Gastroesophageal sphincter (tissue), 3 donors: ENCODE measurements at regions not wholly inside any gene's neighbourhood (a gene's known extent, or its start where the extent isn't known, plus 50 kb on each side); places are given as distances from the start of the nearest gene placed in this dataset.

Experiments
- CTCF ChIP-seq, 4 experiments: fragments of 200-600 bp in 2 of 4; fragments of 450-650 bp in 2 of 4; sonication (generic) in 1 of 4; IDR thresholded peaks; one replicate each; pipeline ENCODE4 v1.5.1; 2017 to 2019; ENCODE audit warnings: antibody characterized with exemption in 4 of 4, mild to moderate bottlenecking in 2 of 4, moderate library complexity in 2 of 4
- POLR2A ChIP-seq, 2 donors: fragments of 450-650 bp; IDR thresholded peaks; one replicate each; pipeline ENCODE4 v1.6.1; 2017; ENCODE audit warnings: antibody characterized with exemption in 2 of 2, mild to moderate bottlenecking in 2 of 2, moderate library complexity in 1 of 2
- POLR2AphosphoS5 ChIP-seq: sonication (generic); formaldehyde crosslinking; IDR thresholded peaks from one replicate; pipeline ENCODE4 v1.6.1; 2017; ENCODE audit warnings: antibody characterized with exemption

DNA sequence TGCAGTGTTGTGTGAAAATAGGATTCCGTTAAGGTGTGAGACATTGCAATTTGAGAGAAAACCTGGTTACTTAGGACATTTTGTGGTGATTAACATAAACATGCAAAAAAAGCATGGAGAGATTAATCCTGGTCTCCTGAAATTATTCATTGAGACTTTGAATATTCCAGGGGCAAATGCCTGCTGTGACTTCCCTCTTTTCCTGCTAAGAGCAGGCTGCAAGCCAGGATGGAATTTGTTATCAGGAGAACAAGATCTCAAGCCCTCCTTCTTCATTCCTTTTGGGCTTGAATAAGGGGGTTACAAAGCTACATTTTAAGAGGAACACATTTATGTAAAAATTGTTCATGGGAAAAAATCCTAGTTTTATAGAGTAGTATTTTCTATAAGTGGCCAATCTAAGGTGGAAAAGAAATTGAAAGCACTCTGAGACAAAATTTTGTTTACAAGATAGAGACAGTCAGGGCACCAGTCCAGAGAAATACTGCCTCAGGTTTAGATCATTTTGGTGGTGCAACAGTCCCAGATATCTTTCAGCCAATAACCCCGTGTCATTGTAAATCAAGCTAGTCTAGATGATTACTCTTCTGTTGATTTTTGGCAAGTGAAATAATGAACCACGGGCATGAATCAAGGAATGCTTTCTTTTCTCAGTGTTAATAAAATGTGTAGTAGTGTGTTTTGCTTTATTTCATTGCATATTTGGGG lies 1528.3 kb upstream of the AGA start:
- TF ChIP-seq CTCF (IDR thresholded peaks at IDR 0.05) (no peak), POLR2A (IDR thresholded peaks at IDR 0.05) (no peak), POLR2AphosphoS5 (no peak)
